ENCODE measurements at regions not wholly inside any gene's neighbourhood (a gene's known extent, or its start where the extent isn't known, plus 50 kb on each side); places are given as distances from the start of the nearest gene placed in this dataset.

GRCh38 chr5:171518916-171519315 is 99.5 kb downstream of the FGF18 start:
- H3K9ac ChIP-seq (replicated peaks in 1 of 4; ENCODE audit: extremely low read depth in 1 of 4, low read depth in 3 of 4, low read length in 3 of 4), result no peak overlapping the region
- peak overlapping the region; percentile 99; the same call in 1 of the 2 replicates for H2BK12ac ChIP-seq (ENCODE audit: low read depth, low read length)
- H3K27me3 ChIP-seq (replicated peaks in 1 of 4; ENCODE audit: control insufficient read depth in 3 of 4, extremely low read depth in 1 of 4, insufficient read depth in 3 of 4, low read length in 3 of 4), result peaks cover 0 to 12% (median 2%) of the 10 kb centered on the region in 4 experiments; a peak in 3 of 7 replicates
- peaks cover 0 to 2% of the 10 kb centered on the region in 2 experiments for H4K20me1 ChIP-seq (replicated peaks in 1 of 2; ENCODE audit: control insufficient read depth in 1 of 2, insufficient read depth in 2 of 2, low read length in 2 of 2)
- H3K9me3 ChIP-seq (ENCODE audit: insufficient read depth in 2 of 2, low read depth in 1 of 2, low read length in 1 of 2), result peaks cover 0 to 3% of the 10 kb centered on the region in 2 experiments; a peak in 1 of 4 replicates
- peaks cover 10 to 35% (median 20%) of the 10 kb centered on the region in 4 experiments for H3K4me1 ChIP-seq (replicated peaks in 1 of 4; ENCODE audit: control insufficient read depth in 3 of 4, insufficient read depth in 4 of 4, low read length in 3 of 4)
- peak overlapping the region; percentile 77; the same call in 1 of the 2 replicates for H2BK5ac ChIP-seq (ENCODE audit: low read depth, low read length)
- H2BK15ac ChIP-seq (ENCODE audit: low read length), result peak overlapping the region; percentile 83; the same call in 1 of the 2 replicates
- TF ChIP-seq HDAC6 (IDR thresholded peaks at IDR 0.05; ENCODE audit: low read depth, low read length) (no peak), SUZ12 (IDR thresholded peaks at IDR 0.05; ENCODE audit: low read length) (no peak)
- H4K8ac ChIP-seq (ENCODE audit: extremely low read depth, insufficient read depth, low read length), result no peak overlapping the region; the same call in 1 of the 2 replicates
- H3K36me3 ChIP-seq (ENCODE audit: control insufficient read depth in 2 of 4, insufficient read depth in 4 of 4, low read length in 3 of 4), result no peaks in the 10 kb centered on the region
- H3K79me2 ChIP-seq (ENCODE audit: control insufficient read depth in 1 of 2, insufficient read depth in 2 of 2, low read length in 2 of 2), result no peaks in the 10 kb centered on the region
- DNase-seq (ENCODE audit: low read depth in 1 of 2, low spot score in 2 of 2) (no peak), FAIRE-seq (no peak)
- no peak overlapping the region for H3K56ac ChIP-seq (replicated peaks; ENCODE audit: insufficient read length, low read depth, low read length)
- no peak overlapping the region for H3K23ac ChIP-seq (ENCODE audit: insufficient read length)
- no peak overlapping the region for H2AK5ac ChIP-seq (ENCODE audit: low read depth, low read length)
- H3K18ac ChIP-seq (ENCODE audit: extremely low read depth, low read length), result no peak overlapping the region; the same call in 1 of the 2 replicates
- no peak overlapping the region for H3K14ac ChIP-seq (ENCODE audit: insufficient read length)
- 88% methylated on average over 4 of the region's 13 CpGs; no CpG with 5 or more reads in 1 of the 2 experiments for WGBS, 2 experiments (ENCODE audit: extremely low coverage in 1 of 2, insufficient coverage in 1 of 2, insufficient read length in 1 of 2, insufficient replicate concordance in 2 of 2, low coverage in 1 of 2, low lambda C conversion rate in 2 of 2, missing lambda C conversion rate in 1 of 2)
- no peak overlapping the region for H3K27ac ChIP-seq (ENCODE audit: low read depth, low read length)
- no peaks in the 10 kb centered on the region; the same call in 1 of the 2 replicates for H3K23me2 ChIP-seq (ENCODE audit: low read depth, low read length)
- H3K4me2 ChIP-seq (ENCODE audit: insufficient read depth in 1 of 2, low read depth in 2 of 2, low read length in 2 of 2), result no peak overlapping the region
- peak overlapping the region; percentile 49 for H4K91ac ChIP-seq (replicated peaks; ENCODE audit: insufficient read length, low read length)
- no peaks in the 10 kb centered on the region for H3K79me1 ChIP-seq (ENCODE audit: low read depth, low read length)
- no peak overlapping the region for H3K4me3 ChIP-seq (ENCODE audit: extremely low read depth in 1 of 4, insufficient read depth in 2 of 4, low read depth in 3 of 4, low read length in 4 of 4)
- H2BK120ac ChIP-seq (replicated peaks; ENCODE audit: low read depth, low read length), result no peak overlapping the region
- peak overlapping the region; percentile 71 for H3K4ac ChIP-seq (replicated peaks; ENCODE audit: insufficient read length, low read depth, low read length)
- peak overlapping the region; percentile 99 for H2BK20ac ChIP-seq (ENCODE audit: low read length)
- CTCF ChIA-PET (ENCODE audit: partially characterized antibody), result interaction anchor here (1.0 to 2.3 kb wide), 6 partner anchors 23 to 100 kb away, joined by 3 to 12 read pairs (median 3); partner anchors contain the start of gene FGF18
- POLR2A ChIA-PET (ENCODE audit: partially characterized antibody), result interaction anchor here (0.7 kb wide), 1 partner anchor 104 kb away, joined by 3 read pairs; no protein-coding TSS in a partner anchor
- no peak overlapping the region for H2AFZ ChIP-seq (ENCODE audit: low read length)
- no peak overlapping the region for H4K5ac ChIP-seq (ENCODE audit: insufficient read length, low read depth, low read length)

All from H1 (cell line).